ENCODE measurements at regions not wholly inside any gene's neighbourhood (a gene's known extent, or its start where the extent isn't known, plus 50 kb on each side); places are given as distances from the start of the nearest gene placed in this dataset.

DNA sequence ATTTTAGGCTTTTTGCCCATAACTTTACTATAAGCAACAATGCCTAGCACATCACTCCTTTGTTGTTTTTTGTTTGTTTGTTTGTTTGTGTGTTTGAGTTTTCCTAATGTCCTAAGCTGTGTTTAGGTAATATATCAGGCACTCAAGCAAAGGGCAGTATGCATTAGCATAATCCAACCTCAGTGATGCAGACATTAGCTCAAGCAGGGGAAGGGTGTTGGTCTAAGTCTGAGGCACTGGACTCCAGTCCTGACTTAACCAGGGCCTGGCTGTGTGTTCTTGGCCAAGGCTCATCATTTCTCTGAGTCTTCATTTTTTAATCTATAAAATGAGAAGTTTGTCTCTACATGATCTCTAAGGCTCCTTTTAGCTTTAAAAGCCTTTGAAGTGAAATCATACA, 65.9 kb upstream of the RFC3 start:
- H3K27ac ChIP-seq (ENCODE audit: low read depth, low read length) = no peak overlapping the region
- TF ChIP-seq, protein P1, sequence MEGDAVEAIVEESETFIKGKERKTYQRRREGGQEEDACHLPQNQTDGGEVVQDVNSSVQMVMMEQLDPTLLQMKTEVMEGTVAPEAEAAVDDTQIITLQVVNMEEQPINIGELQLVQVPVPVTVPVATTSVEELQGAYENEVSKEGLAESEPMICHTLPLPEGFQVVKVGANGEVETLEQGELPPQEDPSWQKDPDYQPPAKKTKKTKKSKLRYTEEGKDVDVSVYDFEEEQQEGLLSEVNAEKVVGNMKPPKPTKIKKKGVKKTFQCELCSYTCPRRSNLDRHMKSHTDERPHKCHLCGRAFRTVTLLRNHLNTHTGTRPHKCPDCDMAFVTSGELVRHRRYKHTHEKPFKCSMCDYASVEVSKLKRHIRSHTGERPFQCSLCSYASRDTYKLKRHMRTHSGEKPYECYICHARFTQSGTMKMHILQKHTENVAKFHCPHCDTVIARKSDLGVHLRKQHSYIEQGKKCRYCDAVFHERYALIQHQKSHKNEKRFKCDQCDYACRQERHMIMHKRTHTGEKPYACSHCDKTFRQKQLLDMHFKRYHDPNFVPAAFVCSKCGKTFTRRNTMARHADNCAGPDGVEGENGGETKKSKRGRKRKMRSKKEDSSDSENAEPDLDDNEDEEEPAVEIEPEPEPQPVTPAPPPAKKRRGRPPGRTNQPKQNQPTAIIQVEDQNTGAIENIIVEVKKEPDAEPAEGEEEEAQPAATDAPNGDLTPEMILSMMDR (IDR thresholded peaks at IDR 0.05; ENCODE audit: low read depth, low read length) = no peak
- POLR2A ChIA-PET = no interaction called here
- no peaks in the 10 kb centered on the region; the same call in 1 of the 2 replicates for H3K9me3 ChIP-seq (ENCODE audit: control insufficient read depth, insufficient read depth, low read length)
- peaks cover 3% of the 10 kb centered on the region for H3K27me3 ChIP-seq (ENCODE audit: control insufficient read depth, insufficient read depth, low read length)
- DNase-seq (ENCODE audit: low read depth, low spot score) = no peak
- no peak overlapping the region for H3K4me3 ChIP-seq (ENCODE audit: low read depth, low read length)
- CTCF ChIA-PET = interaction anchor here (0.8 kb wide), 1 partner anchor 28 kb away, joined by 4 read pairs; no protein-coding TSS in a partner anchor

DNA sequence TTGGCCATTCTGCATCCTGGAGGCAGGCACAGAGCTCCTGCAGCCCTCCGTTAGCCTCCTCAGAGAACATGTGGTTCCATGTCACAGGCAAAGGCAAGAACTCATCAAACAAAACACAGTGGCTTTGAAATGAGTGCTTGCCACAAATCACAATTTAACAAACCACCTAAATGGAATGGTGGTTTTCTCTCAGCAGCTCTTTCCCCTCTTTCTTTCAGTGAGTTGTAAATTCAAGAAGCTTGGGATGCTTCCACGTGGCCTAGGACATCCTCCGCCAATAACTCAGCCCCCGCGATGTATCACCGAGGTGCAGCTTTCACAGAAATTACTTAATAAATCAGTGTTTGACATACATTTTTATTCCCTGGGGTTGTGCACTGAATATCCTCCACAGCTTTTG, 65.4 kb upstream of the RFC3 start:
- no peak for DNase-seq (ENCODE audit: low read depth, low spot score)
- no peak overlapping the region for H3K4me3 ChIP-seq (ENCODE audit: low read depth, low read length)
- POLR2A ChIA-PET = no interaction called here
- CTCF ChIA-PET = no interaction called here
- peaks cover 3% of the 10 kb centered on the region for H3K27me3 ChIP-seq (ENCODE audit: control insufficient read depth, insufficient read depth, low read length)
- H3K9me3 ChIP-seq (ENCODE audit: control insufficient read depth, insufficient read depth, low read length) = no peaks in the 10 kb centered on the region; the same call in 1 of the 2 replicates
- H3K27ac ChIP-seq (ENCODE audit: low read depth, low read length) = no peak overlapping the region
- TF ChIP-seq, protein P1 (IDR thresholded peaks at IDR 0.05; ENCODE audit: low read depth, low read length) = no peak

DNA sequence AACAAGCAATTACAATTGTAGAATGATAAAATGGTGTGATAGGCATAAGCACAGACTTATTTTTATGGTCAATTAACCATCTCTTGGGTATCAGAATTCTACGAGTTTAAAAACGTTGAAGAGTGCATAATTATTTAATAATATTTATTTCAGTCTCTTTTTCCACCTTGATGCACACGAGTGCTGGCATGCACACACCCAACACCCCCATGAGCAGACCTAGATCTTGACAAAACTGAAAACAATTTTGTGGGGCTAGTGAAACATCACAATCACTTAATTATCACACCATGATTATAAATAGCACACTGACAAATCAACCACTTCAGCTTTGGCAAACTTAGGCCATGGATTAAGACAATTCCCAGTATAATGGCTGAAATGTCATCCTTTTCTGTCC, 61.0 kb upstream of the RFC3 start:
- CTCF ChIA-PET = no interaction called here
- H3K9me3 ChIP-seq (ENCODE audit: control insufficient read depth, insufficient read depth, low read length) = no peaks in the 10 kb centered on the region
- H3K27ac ChIP-seq (ENCODE audit: low read depth, low read length) = no peak overlapping the region
- H3K27me3 ChIP-seq (ENCODE audit: control insufficient read depth, insufficient read depth, low read length) = peaks cover 3% of the 10 kb centered on the region
- TF ChIP-seq, protein P1 (IDR thresholded peaks at IDR 0.05; ENCODE audit: low read depth, low read length) = no peak
- POLR2A ChIA-PET = no interaction called here
- no peak for DNase-seq (ENCODE audit: low read depth, low spot score)
- H3K4me3 ChIP-seq (ENCODE audit: low read depth, low read length) = no peak overlapping the region

DNA sequence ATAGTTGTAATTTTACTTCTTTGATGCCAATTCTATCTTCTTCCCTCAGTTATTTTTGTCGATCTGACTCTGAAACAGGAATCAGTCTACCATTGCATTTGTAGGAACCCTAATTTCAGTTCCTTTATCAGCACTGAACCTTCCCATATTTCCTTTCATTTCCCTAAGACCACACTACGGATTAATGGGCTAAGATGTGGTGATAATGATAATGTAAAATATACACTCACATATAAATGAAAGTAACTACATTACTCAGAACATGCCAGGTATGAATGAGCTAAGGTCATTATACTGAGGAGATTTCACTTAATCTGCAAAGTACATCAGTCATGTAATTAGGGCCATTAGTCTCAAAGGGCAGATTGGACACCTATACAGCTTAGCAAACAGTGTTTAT, 60.2 kb upstream of the RFC3 start:
- TF ChIP-seq, protein P1 (IDR thresholded peaks at IDR 0.05; ENCODE audit: low read depth, low read length) = no peak
- Histone ChIP-seq H3K27me3 (ENCODE audit: control insufficient read depth, insufficient read depth, low read length) (no peaks in the 10 kb centered on the region), H3K27ac (ENCODE audit: low read depth, low read length) (no peak overlapping the region), H3K4me3 (ENCODE audit: low read depth, low read length) (no peak overlapping the region), H3K9me3 (ENCODE audit: control insufficient read depth, insufficient read depth, low read length) (no peaks in the 10 kb centered on the region)
- CTCF ChIA-PET = no interaction called here
- no peak for DNase-seq (ENCODE audit: low read depth, low spot score)
- POLR2A ChIA-PET = no interaction called here

DNA sequence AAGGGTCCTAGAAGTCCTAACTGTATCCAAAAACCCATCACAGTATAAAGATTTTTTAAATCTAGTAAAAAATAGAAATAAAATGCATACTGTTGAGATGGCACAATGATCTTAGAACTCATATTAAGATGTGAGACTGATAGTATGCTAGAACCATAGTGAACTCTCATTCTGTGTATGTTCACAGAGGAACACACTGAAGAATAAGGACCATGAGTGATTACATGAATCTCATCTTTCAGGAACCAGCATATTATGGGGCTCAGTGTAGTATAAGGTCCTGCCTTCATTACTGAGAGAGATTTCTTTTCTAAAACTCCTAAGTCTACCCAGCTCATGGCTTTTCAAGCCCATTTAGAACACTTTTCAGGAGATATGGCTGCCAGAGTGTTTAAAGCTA, 59.8 kb upstream of the RFC3 start:
- Histone ChIP-seq H3K27ac (ENCODE audit: low read depth, low read length) (no peak overlapping the region), H3K27me3 (ENCODE audit: control insufficient read depth, insufficient read depth, low read length) (no peaks in the 10 kb centered on the region), H3K4me3 (ENCODE audit: low read depth, low read length) (no peak overlapping the region), H3K9me3 (ENCODE audit: control insufficient read depth, insufficient read depth, low read length) (no peaks in the 10 kb centered on the region)
- no peak for DNase-seq (ENCODE audit: low read depth, low spot score)
- ChIA-PET POLR2A (no interaction called here), CTCF (no interaction called here)
- TF ChIP-seq, protein P1 (IDR thresholded peaks at IDR 0.05; ENCODE audit: low read depth, low read length) = no peak

Data from AG04450 (cell line).